Stimulated activated CD4-positive, alpha-beta T cell treated with anti-CD3 and anti-CD28 coated beads, Interleukin-15, amount 100 ng/mL, for 48 hours (primary cell): ENCODE measurements at regions not wholly inside any gene's neighbourhood (a gene's known extent, or its start where the extent isn't known, plus 50 kb on each side); places are given as distances from the start of the nearest gene placed in this dataset.

Source experiments
- DNase-seq, 2 donors: peaks; one replicate each; pipeline ENCODE4 v3.0.0-alpha.2; 2020; ENCODE audit warnings: low read depth in 2 of 2

- no peak for DNase-seq
These were observed 234.9 kb upstream of the CYRIA start for GRCh38 chr2:16900405-16901025.

DNA sequence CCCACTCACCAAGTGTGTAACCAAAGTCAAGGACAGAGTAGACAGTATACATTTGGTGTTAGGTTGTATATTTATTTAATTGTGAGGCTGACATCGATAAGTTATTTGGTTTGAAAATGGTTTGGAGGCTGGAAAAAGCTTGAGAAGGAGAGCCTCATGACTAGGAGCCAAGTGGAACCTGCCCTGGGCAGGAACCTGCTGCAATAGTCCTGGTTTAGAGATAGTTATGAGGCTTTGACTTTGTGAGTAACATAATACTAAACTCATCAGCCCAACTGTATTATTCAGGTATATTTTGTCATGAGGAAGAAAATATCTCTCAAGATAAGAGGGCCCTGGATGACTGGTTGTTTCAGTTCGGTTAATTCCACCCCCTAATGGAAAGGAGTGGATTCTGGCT lies 234.3 kb upstream of the CYRIA start:
- DNase-seq, result no peak

- DNase-seq, result no peak
These were observed 224.4 kb upstream of the CYRIA start for GRCh38 chr2:16890081-16890480.

- no peak for DNase-seq
These were observed 219.4 kb upstream of the CYRIA start for GRCh38 chr2:16885027-16885426.

GRCh38 chr2:16882706-16883105 lies 217.1 kb upstream of the CYRIA start:
- DNase-seq, result no peak

DNA sequence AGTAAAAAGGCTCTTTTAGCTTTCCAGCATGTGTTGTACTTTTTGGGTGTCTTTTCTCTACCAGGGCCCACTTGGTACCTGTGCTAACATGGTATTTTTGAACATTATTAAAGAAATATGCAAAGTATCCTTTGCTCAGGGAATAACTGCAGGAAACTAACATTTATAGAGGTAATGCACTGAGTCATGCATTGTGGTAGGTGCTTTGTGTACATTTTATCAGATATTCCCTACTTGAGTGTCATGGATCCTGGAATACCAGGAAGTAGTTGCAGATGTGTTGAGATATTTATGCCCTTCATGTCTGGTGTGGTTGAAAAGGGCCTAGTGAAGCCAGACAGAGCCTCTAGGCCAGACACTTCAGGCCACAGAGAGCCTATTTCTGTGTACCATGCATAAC lies 215.5 kb upstream of the CYRIA start:
- no peak for DNase-seq

- DNase-seq, result no peak
These were observed 205.8 kb upstream of the CYRIA start for GRCh38 chr2:16871411-16871810.

DNA sequence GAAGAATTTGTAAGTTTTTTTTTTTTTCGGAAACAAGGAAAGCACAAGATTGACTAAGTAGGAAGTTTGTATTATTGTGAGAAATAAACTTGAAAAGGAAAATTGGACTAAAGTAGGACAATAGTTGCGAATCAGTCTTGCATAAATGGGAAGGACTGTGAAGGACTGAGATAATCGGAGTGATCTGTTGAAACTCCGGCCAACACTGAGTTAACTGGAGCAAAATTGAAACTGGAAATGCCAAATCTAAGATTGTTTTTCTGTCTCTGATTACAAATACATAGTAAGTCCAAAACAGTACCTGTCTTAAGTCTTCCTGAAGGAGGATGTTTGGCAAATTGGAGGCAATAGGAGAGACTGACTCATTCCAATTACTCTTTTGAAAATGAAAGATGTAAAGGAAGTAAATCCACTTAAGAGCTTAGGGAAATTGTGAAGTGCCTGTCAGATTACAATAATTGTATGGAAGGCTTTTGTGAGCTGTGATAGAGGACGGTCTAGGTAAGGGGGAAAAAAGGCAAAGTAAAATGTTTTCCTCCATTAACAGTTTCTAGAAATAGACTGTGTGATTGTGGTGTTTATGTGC lies 204.9 kb upstream of the CYRIA start:
- DNase-seq, result no peak

DNA sequence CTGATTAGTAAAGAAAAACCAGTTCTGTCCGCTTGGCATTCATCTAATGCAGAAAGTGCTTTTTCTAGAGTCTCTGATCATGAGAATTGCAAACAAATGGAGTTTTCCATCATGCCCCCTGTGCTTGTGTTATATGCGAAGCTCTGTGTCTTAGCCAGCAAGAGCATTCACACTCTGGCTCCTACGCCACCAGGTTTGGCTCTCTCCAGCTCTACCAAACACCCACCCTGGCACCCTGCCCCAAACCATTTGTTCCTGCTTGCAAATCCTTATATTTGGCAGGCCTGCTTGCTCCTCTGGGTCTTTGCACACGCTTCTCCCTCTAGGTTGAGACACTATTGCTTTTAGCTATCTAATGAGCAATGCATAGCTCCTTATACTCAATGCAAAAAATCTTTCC lies 204.1 kb upstream of the CYRIA start:
- DNase-seq, result no peak

- no peak for DNase-seq
These were observed 196.8 kb upstream of the CYRIA start for GRCh38 chr2:16862471-16862870.

DNA sequence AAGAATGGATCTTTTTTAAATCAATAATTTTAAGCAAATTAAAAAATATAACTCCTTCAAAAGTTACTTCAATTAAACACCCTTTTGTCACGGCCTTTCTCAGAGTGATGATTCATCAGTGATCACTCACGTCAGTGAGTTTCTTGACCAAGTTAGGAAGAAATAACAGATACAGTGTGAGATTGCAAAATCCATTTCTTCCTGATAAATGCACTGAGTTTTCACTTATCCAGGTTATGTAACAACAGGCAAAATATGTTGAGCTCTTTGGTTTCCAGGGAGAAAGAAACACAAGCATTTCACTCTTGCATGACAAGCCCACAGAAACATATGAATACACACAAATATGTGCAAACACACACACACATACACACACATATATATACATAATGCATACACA lies 195.9 kb upstream of the CYRIA start:
- no peak for DNase-seq

- DNase-seq, result no peak
These were observed 195.5 kb upstream of the CYRIA start for GRCh38 chr2:16861111-16861510.

DNA sequence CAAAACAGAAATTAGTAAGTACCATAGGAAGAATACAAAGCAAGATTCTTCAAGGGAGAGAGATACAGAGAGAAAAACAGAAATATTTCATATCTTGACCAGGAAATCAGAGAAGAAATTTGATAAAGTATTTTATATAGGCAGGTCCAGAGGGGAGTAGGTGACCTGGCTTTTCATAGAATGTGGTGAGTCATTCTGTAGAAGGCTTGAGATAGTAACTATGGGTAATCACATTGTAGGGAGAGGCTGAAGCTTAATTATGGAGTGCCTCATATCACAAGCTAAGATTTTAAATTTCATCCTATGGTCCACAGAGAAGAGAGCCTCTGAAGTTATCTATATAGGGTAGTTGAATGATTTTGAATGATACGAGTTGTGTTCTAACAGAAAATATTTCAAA lies 195.0 kb upstream of the CYRIA start:
- no peak for DNase-seq

GRCh38 chr2:16855183-16855582 lies 189.5 kb upstream of the CYRIA start:
- DNase-seq, result no peak

DNA sequence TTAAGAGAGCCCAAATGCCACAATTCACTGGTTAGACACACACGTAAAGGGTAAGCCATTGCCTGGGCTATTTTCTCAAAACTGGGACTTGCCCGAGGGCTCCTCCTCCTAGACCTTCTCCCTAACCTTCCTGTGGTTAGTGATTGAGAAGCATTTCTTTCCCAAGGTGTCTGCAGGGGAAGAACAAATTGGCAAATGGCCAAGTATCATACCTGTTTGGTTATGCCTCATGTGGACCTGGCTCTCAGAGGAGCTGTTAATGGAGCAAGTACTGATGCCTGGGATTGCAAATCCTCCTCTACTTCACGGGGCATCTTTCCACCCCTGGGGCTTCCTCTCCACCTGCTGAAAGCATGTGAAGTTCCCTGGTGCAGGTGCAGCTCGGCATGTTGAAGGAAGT lies 187.5 kb upstream of the CYRIA start:
- DNase-seq, result no peak

DNA sequence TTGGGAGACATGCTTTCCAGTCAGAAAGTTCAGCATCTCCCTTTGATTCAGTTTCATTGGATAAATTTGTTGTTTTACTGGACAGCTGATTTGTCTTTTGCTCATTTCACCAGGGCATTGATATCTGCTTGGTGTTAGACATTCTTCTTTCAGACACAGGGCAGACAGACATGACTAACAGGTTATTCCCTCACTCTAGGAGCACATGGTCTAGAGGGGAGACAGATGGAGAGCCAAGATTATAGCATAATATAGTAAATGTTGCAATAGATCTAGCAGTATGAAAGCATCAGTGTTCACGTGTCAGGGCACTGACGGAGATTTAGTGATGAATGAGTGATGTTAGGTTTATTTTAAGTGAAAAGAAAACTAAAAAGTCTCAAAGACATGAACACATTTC lies 187.0 kb upstream of the CYRIA start:
- DNase-seq, result no peak

DNA sequence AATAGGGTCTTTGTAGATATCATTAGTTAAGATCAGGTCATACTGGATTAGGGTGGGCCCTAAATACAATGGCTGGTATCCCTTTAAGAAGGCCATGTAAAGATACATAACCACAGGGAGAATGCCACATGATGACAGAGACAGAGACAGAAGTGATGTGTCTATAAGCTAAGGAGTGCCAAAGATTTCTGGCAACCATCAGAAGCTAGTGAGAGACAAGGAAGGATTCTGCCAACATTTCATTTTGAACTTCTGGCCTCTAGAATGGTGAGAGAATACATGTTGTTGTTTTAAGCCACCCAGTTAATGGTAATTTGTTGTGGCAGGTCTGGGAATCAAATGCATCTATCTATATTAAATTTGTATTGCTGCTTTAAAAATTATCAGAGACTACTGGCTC lies 185.5 kb upstream of the CYRIA start:
- DNase-seq, result no peak

DNA sequence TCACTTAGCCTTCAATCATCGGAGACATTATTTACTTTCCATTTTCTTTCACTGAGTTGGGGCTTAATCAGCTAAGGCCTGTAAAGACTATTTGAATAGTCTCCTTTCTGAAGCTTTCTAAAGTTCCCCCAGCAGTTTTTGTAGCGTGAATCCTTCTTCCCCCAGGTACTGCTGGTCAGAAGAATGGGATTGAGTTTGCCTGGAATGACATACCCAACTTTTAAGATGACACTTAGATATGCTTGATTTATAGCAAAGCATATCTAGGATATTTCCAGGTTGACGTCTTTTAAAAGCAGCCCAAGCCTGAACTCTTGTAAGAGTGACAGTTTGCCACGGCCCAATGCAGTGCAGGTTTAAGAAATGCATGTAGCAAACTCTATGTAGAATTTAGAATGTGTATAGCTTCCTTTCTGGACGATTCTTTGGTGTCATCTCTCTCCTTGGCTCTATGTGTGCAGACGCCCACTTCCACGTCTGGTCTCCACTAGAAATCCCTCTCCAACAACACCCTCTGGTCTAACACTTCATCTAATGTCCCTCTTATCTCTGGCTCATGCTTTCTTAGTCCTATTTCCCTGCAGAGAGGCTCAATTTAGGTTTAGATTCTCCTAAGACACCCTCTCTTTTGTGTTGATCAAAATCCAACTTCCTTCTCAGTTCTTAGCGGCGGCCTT lies 175.0 kb upstream of the CYRIA start:
- DNase-seq, result no peak

- DNase-seq, result no peak
These were observed 167.3 kb upstream of the CYRIA start for GRCh38 chr2:16832910-16833309.

GRCh38 chr2:16828828-16829160 lies 163.2 kb upstream of the CYRIA start:
- no peak for DNase-seq

GRCh38 chr2:16828044-16828827 lies 162.6 kb upstream of the CYRIA start:
- DNase-seq, result no peak

GRCh38 chr2:16824472-16824871 lies 158.8 kb upstream of the CYRIA start:
- DNase-seq, result no peak

DNA sequence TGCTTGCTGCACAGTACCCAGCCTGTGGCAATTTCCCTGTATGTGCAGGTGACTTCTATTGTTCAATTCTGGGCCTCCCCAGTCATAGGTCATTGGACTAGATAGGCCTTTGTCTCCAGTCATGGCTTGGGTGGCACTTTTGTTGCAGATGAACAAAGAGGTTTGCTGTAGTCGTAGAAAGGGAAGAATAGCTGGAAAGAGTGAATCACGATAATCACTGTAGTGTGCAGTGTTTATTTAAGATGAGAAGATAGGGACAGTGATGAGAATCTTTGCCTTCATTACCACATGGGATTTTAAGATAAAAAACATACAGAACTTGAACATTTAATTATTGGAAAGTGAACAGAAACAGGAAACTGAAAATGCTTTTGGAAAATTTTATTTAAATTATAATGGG lies 156.1 kb upstream of the CYRIA start:
- DNase-seq, result no peak
